Right atrium auricular region (tissue), 2 donors: ENCODE measurements at regions not wholly inside any gene's neighbourhood (a gene's known extent, or its start where the extent isn't known, plus 50 kb on each side); places are given as distances from the start of the nearest gene placed in this dataset.
"Not testable (repeated sequence)": the region's sequence is repeated elsewhere in the genome, so short reads cannot be mapped to it uniquely, and the experiment has no call there.

Experiments used
- DNase-seq: peaks from one replicate; pipeline ENCODE4 v3.0.0-alpha.2; 2019; ENCODE audit warnings: low spot score
- H3K27ac ChIP-seq, 2 donors: fragments of 200-600 bp; sonication (generic); 1 replicate in 1 of 2; 2 replicates in 1 of 2; pipeline ENCODE4 v1.5.1; 2016 to 2019
- H3K27me3 ChIP-seq, 2 donors: fragments of 200-600 bp; sonication (generic); one replicate each; pipeline versions ENCODE4 v1.5.1 to v1.6.0; 2017 to 2019
- H3K36me3 ChIP-seq: fragments of 200-600 bp; sonication (generic); one replicate; pipeline ENCODE4 v1.5.1; 2016
- H3K4me1 ChIP-seq, 2 donors: fragments of 200-600 bp; sonication (generic); one replicate each; pipeline versions ENCODE4 v1.5.1 to v1.6.0; 2017 to 2019
- H3K4me3 ChIP-seq, 2 donors: fragments of 200-600 bp; sonication (generic); 1 replicate in 1 of 2; 2 replicates in 1 of 2; pipeline ENCODE4 v1.5.1; 2017 to 2019; ENCODE audit warnings: mild to moderate bottlenecking in 1 of 2, moderate library complexity in 1 of 2
- H3K9me3 ChIP-seq, 2 donors: fragments of 200-600 bp; sonication (generic); one replicate each; pipeline ENCODE4 v1.5.1; 2019
- CTCF ChIP-seq, 2 donors: fragments of 200-600 bp; sonication (generic); IDR thresholded peaks; one replicate each; pipeline ENCODE4 v1.5.1; 2019; ENCODE audit warnings: antibody characterized with exemption in 2 of 2

GRCh38 chr5:57429513-57430120 lies 53.0 kb downstream of the ACTBL2 start:
- Histone ChIP-seq H3K9me3 (no peaks in the 10 kb centered on the region), H3K4me3 (no peak overlapping the region), H3K36me3 (no peaks in the 10 kb centered on the region), H3K27me3 (no peaks in the 10 kb centered on the region), H3K4me1 (peaks cover 0 to 7% of the 10 kb centered on the region in 2 donors), H3K27ac (no peak overlapping the region)
- TF ChIP-seq CTCF (IDR thresholded peaks at IDR 0.05) = no peak
- DNase-seq = no peak

- H3K27ac ChIP-seq, H3K9me3 ChIP-seq, H3K4me3 ChIP-seq, DNase-seq, H3K27me3 ChIP-seq, H3K4me1 ChIP-seq, H3K36me3 ChIP-seq: not testable (repeated sequence)
Observed at GRCh38 chr5:57429021-57429420, 53.6 kb downstream of the ACTBL2 start.

GRCh38 chr5:57422993-57423392 lies 59.6 kb downstream of the ACTBL2 start:
- Histone ChIP-seq H3K9me3 (no peaks in the 10 kb centered on the region), H3K36me3 (no peaks in the 10 kb centered on the region), H3K4me1 (no peaks in the 10 kb centered on the region), H3K27ac (no peak overlapping the region), H3K27me3 (no peaks in the 10 kb centered on the region), H3K4me3 (no peak overlapping the region)
- no peak for DNase-seq
- no peak for TF ChIP-seq CTCF (IDR thresholded peaks at IDR 0.05)

- no peak for DNase-seq
- Histone ChIP-seq H3K36me3 (no peaks in the 10 kb centered on the region), H3K9me3 (no peaks in the 10 kb centered on the region), H3K27ac (no peak overlapping the region), H3K4me3 (no peak overlapping the region), H3K4me1 (no peaks in the 10 kb centered on the region), H3K27me3 (no peaks in the 10 kb centered on the region)
- TF ChIP-seq CTCF (IDR thresholded peaks at IDR 0.05) = no peak
Observed at GRCh38 chr5:57422341-57422740, 60.3 kb downstream of the ACTBL2 start.

- no peak for DNase-seq
Observed at GRCh38 chr5:57420801-57421200, 61.8 kb downstream of the ACTBL2 start.

GRCh38 chr5:57417971-57418370 lies 64.6 kb downstream of the ACTBL2 start:
- Histone ChIP-seq H3K27me3 (no peaks in the 10 kb centered on the region), H3K27ac (no peak overlapping the region), H3K9me3 (no peaks in the 10 kb centered on the region), H3K36me3 (no peaks in the 10 kb centered on the region), H3K4me1 (peaks cover 0 to 10% of the 10 kb centered on the region in 2 donors), H3K4me3 (no peak overlapping the region)
- DNase-seq = no peak
- no peak for TF ChIP-seq CTCF (IDR thresholded peaks at IDR 0.05)

More at GRCh38 chr5:57420801-57421200, 61.8 kb downstream of the ACTBL2 start:
- Histone ChIP-seq H3K36me3 (no peaks in the 10 kb centered on the region), H3K27me3 (no peaks in the 10 kb centered on the region), H3K27ac (no peak overlapping the region), H3K9me3 (no peaks in the 10 kb centered on the region), H3K4me1 (peaks cover 0 to 10% of the 10 kb centered on the region in 2 donors), H3K4me3 (no peak overlapping the region)
- TF ChIP-seq CTCF (IDR thresholded peaks at IDR 0.05) = no peak
